ENCODE measurements at regions not wholly inside any gene's neighbourhood (a gene's known extent, or its start where the extent isn't known, plus 50 kb on each side); places are given as distances from the start of the nearest gene placed in this dataset.

- no peak for TF ChIP-seq FOXM1 (IDR thresholded peaks at IDR 0.05; ENCODE audit: borderline replicate concordance, low read depth)
- TF ChIP-seq YY1 (IDR thresholded peaks at IDR 0.05; ENCODE audit: low read depth), result no peak
- TF ChIP-seq EGR1 (IDR thresholded peaks at IDR 0.05), result no peak
- TF ChIP-seq CEBPB (IDR thresholded peaks at IDR 0.05), result no peak
- TF ChIP-seq TEAD4 (IDR thresholded peaks at IDR 0.05), result no peak
- TF ChIP-seq, protein P1, sequence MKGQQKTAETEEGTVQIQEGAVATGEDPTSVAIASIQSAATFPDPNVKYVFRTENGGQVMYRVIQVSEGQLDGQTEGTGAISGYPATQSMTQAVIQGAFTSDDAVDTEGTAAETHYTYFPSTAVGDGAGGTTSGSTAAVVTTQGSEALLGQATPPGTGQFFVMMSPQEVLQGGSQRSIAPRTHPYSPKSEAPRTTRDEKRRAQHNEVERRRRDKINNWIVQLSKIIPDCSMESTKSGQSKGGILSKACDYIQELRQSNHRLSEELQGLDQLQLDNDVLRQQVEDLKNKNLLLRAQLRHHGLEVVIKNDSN (IDR thresholded peaks at IDR 0.05), result no peak
- TF ChIP-seq EP300 (IDR thresholded peaks at IDR 0.05; ENCODE audit: borderline replicate concordance), result no peak
Observed at GRCh38 chr15:96960711-96961480, 630.4 kb downstream of the NR2F2 start.

GRCh38 chr15:96966554-96966953, 636.1 kb downstream of the NR2F2 start:
- TF ChIP-seq YY1 (IDR thresholded peaks at IDR 0.05; ENCODE audit: low read depth) (no peak), RAD21 (IDR thresholded peaks at IDR 0.05; ENCODE audit: low read depth) (no peak), CEBPB (IDR thresholded peaks at IDR 0.05) (no peak), REST (IDR thresholded peaks at IDR 0.05; ENCODE audit: low read depth) (no peak), EP300 (IDR thresholded peaks at IDR 0.05; ENCODE audit: borderline replicate concordance) (no peak), FOXM1 (IDR thresholded peaks at IDR 0.05; ENCODE audit: borderline replicate concordance, low read depth) (no peak), MAX (IDR thresholded peaks at IDR 0.05) (no peak), TEAD4 (IDR thresholded peaks at IDR 0.05) (no peak), TCF12 (IDR thresholded peaks at IDR 0.05; ENCODE audit: low read depth) (no peak), NFIC (IDR thresholded peaks at IDR 0.05) (no peak), TAF1 (IDR thresholded peaks at IDR 0.05; ENCODE audit: low read depth) (no peak), ZBTB7A (IDR thresholded peaks at IDR 0.05; ENCODE audit: low read depth) (no peak), CREB1 (IDR thresholded peaks at IDR 0.05; ENCODE audit: low read depth) (no peak), EGR1 (IDR thresholded peaks at IDR 0.05) (no peak)
- TF ChIP-seq, protein P1 (IDR thresholded peaks at IDR 0.05), result no peak

GRCh38 chr15:96969732-96970710, 639.5 kb downstream of the NR2F2 start:
- TF ChIP-seq CEBPB (IDR thresholded peaks at IDR 0.05), result no peak
- no peak for TF ChIP-seq MAX (IDR thresholded peaks at IDR 0.05)
- TF ChIP-seq YY1 (IDR thresholded peaks at IDR 0.05; ENCODE audit: low read depth), result no peak
- no peak for TF ChIP-seq REST (IDR thresholded peaks at IDR 0.05; ENCODE audit: low read depth)
- no peak for TF ChIP-seq TAF1 (IDR thresholded peaks at IDR 0.05; ENCODE audit: low read depth)
- TF ChIP-seq CREB1 (IDR thresholded peaks at IDR 0.05; ENCODE audit: low read depth), result no peak
- no peak for TF ChIP-seq TEAD4 (IDR thresholded peaks at IDR 0.05)

DNA sequence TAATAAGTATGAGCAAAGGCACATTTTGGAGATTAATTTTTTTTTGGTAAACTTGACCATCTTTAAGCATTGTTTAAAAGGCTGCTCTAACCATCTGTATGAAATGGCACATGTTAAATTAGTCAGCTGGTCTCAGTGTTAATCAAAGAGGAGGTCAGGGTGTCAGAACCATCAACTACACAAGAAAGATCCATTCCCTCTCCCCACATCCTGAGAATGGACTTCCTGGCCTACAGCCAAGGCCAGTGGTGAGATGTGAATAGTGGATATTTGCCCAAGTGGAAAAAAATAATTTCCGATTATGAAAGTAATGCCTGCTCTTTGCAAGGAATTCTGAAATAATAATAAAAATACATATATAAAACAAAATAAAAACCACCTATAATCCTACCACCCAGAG, 641.7 kb downstream of the NR2F2 start:
- no peak for TF ChIP-seq EP300 (IDR thresholded peaks at IDR 0.05; ENCODE audit: borderline replicate concordance)
- TF ChIP-seq YY1 (IDR thresholded peaks at IDR 0.05; ENCODE audit: low read depth), result no peak
- no peak for TF ChIP-seq TEAD4 (IDR thresholded peaks at IDR 0.05)
- TF ChIP-seq NFIC (IDR thresholded peaks at IDR 0.05), result no peak
- TF ChIP-seq EGR1 (IDR thresholded peaks at IDR 0.05), result no peak
- no peak for TF ChIP-seq ZBTB7A (IDR thresholded peaks at IDR 0.05; ENCODE audit: low read depth)
- no peak for TF ChIP-seq RAD21 (IDR thresholded peaks at IDR 0.05; ENCODE audit: low read depth)
- TF ChIP-seq FOXM1 (IDR thresholded peaks at IDR 0.05; ENCODE audit: borderline replicate concordance, low read depth), result no peak
- TF ChIP-seq REST (IDR thresholded peaks at IDR 0.05; ENCODE audit: low read depth), result no peak
- no peak for TF ChIP-seq CREB1 (IDR thresholded peaks at IDR 0.05; ENCODE audit: low read depth)
- no peak for TF ChIP-seq TAF1 (IDR thresholded peaks at IDR 0.05; ENCODE audit: low read depth)
- TF ChIP-seq TCF12 (IDR thresholded peaks at IDR 0.05; ENCODE audit: low read depth), result no peak
- no peak for TF ChIP-seq CEBPB (IDR thresholded peaks at IDR 0.05)
- TF ChIP-seq MAX (IDR thresholded peaks at IDR 0.05), result no peak
- TF ChIP-seq, protein P1 (IDR thresholded peaks at IDR 0.05), result no peak
